SKM-1 treated with dmso at 0.1 percent for 144 hours (cell line): ENCODE measurements at regions not wholly inside any gene's neighbourhood (a gene's known extent, or its start where the extent isn't known, plus 50 kb on each side); places are given as distances from the start of the nearest gene placed in this dataset.

ENCODE experiments used
- DNase-seq: peaks from one replicate; lab custom pipeline; 2025; ENCODE audit not compliant: unreplicated experiment; lab: John Stamatoyannopoulos, UW

- no peak for DNase-seq
Measured at GRCh38 chr5:87954121-87954520, 314.5 kb downstream of the TMEM161B start.

- DNase-seq, result no peak
Measured at GRCh38 chr5:87951661-87952060, 317.0 kb downstream of the TMEM161B start.

GRCh38 chr5:87949676-87950631 is 318.7 kb downstream of the TMEM161B start:
- no peak for DNase-seq

- no peak for DNase-seq
Measured at GRCh38 chr5:87948486-87948885, 320.2 kb downstream of the TMEM161B start.

- no peak for DNase-seq
Measured at GRCh38 chr5:87946271-87946670, 322.4 kb downstream of the TMEM161B start.

- DNase-seq, result no peak
Measured at GRCh38 chr5:87945286-87945650, 323.4 kb downstream of the TMEM161B start.

GRCh38 chr5:87944553-87945285 is 323.9 kb downstream of the TMEM161B start:
- DNase-seq, result no peak

GRCh38 chr5:87940775-87941174 is 327.9 kb downstream of the TMEM161B start:
- no peak for DNase-seq

GRCh38 chr5:87936667-87937066 is 332.0 kb downstream of the TMEM161B start:
- no peak for DNase-seq

- no peak for DNase-seq
Measured at GRCh38 chr5:87924436-87924835, 344.2 kb downstream of the TMEM161B start.

GRCh38 chr5:87916320-87916719 is 352.3 kb downstream of the TMEM161B start:
- DNase-seq, result no peak

GRCh38 chr5:87912419-87912818 is 356.2 kb downstream of the TMEM161B start:
- no peak for DNase-seq

- DNase-seq, result no peak
Measured at GRCh38 chr5:87909382-87909781, 359.3 kb downstream of the TMEM161B start.

GRCh38 chr5:87906962-87907361 is 361.7 kb downstream of the TMEM161B start:
- no peak for DNase-seq

- DNase-seq, result no peak
Measured at GRCh38 chr5:87900419-87900818, 368.2 kb downstream of the TMEM161B start.

- no peak for DNase-seq
Measured at GRCh38 chr5:87899721-87900131, 368.9 kb downstream of the TMEM161B start.

- DNase-seq, result no peak
Measured at GRCh38 chr5:87899208-87899661, 369.4 kb downstream of the TMEM161B start.

- no peak for DNase-seq
Measured at GRCh38 chr5:87898574-87898973, 370.1 kb downstream of the TMEM161B start.

- DNase-seq, result no peak
Measured at GRCh38 chr5:87888139-87888538, 380.5 kb downstream of the TMEM161B start.

GRCh38 chr5:87887247-87887646 is 381.4 kb downstream of the TMEM161B start:
- DNase-seq, result no peak

- DNase-seq, result no peak
Measured at GRCh38 chr5:87886164-87886563, 382.5 kb downstream of the TMEM161B start.

- no peak for DNase-seq
Measured at GRCh38 chr5:87885758-87886157, 382.9 kb downstream of the TMEM161B start.
